Activated CD4-positive, CD25-positive, alpha-beta regulatory T cell (primary cell): ENCODE measurements at regions not wholly inside any gene's neighbourhood (a gene's known extent, or its start where the extent isn't known, plus 50 kb on each side); places are given as distances from the start of the nearest gene placed in this dataset.
"Not testable (repeated sequence)": the region's sequence is repeated elsewhere in the genome, so short reads cannot be mapped to it uniquely, and the experiment has no call there.

ENCODE experiments used
- DNase-seq, 4 experiments: peaks; one replicate each; lab custom pipeline; 2025; lab: John Stamatoyannopoulos, UW

DNA sequence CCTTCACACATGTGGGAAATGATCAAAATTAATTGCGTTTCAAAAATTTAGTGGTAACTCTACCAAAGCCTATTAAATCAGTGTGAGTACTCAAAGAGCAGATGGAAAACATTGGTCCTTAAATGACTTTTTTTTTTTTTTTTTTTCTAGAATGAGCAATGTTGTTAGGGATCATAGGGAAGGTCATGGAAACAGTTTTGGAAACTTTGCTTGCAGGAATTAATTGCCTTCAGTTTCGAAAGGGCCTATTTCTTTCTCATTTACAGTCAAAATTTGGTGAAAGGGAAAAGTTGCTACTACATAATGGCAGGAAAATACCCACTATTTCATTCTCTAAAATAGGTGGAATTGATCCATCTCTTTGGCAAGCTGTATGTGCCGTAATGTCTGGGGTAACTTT, 160.9 kb downstream of the RTL9 start:
- DNase-seq, result no peak

DNA sequence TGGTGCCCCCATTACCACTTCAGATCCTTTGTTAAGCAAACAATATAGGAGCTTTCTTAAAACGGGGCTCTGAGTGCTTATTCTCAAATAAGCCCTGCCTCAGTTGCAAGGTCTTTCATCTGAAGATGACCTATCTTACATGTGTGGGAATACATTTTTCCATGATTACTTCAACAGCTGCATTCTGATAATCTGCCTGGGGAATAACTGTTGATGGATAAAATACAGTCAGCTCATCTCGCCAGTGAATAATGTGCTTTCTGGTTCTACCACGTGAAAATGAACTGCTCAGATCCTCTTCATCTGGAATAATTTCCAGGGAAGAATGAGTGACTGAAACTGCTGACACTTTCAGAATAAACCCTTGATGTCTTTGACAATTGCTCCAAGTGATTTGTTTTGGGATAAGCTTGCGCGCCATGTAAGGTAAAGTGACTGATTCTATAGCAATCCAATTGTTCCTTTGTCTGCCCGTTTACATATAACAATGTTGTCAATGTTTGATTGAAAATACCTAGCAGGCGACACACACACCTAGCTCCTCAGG, 161.3 kb downstream of the RTL9 start:
- DNase-seq, result no peak

DNA sequence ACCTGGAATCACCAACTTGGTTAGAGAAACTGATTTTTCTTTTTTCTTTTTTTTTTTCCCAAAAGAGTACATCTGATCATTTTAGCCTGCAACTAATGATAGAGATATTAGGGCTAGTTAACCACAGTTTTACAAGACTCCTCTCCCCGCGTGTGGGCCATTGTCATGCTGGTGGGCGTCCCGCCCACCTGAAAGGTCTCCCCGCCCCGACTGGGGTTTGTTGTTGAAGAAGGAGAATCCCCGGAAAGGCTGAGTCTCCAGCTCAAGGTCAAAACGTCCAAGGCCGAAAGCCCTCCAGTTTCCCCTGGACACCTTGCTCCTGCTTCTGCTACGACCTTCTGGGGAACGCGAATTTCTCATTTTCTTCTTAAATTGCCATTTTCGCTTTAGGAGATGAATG, 162.0 kb downstream of the RTL9 start:
- not testable (repeated sequence) for DNase-seq

DNA sequence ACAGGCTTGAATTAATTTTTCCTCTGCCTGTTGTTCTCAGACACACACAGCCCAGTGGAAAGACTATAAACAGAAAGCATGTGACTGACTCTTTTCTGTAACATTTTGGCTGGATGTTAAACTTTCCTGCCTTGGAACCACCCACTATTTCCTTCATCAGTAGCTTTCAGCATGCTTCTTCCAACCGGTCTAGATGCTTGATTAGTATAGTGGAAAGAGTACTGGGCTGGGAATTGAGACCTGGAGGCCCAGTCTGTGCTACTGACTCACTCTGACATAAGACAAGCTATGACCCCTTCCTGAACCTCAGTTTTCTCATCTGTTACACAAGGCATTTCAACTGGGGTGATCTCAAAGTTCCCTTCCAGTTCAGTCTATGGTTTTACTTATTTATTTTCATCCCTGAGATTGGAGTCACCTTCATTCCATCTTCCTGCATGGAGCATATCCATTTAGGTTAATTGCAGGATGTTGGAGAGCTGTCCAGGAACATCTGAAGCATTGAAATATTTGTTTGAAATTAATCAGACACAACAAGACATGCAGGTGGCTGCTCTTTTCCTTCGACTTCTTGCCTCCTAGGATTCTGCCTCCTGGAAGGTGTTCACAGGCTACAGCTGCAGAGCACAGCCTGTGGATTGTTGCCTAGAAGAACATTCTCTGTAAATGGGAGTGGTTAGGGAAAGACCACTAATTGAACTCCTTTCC, 173.4 kb downstream of the RTL9 start:
- no peak for DNase-seq

DNA sequence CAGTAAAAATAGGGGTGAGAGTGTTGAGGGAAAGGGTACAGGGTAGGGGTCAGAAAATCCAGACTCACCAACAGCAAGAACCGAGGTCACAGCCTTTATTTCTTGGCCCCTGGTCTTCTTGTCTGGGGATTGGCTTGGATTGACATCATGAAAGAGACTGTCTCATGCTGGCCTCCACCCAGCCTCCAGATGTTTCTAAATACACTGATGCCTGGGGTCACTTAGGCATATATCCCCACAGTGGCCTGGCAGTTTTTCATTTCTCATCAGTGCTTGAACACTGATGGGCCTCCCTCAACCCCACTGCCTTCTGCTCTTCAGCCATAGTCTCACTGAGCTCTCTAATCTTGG, 173.9 kb downstream of the RTL9 start:
- DNase-seq, result no peak

DNA sequence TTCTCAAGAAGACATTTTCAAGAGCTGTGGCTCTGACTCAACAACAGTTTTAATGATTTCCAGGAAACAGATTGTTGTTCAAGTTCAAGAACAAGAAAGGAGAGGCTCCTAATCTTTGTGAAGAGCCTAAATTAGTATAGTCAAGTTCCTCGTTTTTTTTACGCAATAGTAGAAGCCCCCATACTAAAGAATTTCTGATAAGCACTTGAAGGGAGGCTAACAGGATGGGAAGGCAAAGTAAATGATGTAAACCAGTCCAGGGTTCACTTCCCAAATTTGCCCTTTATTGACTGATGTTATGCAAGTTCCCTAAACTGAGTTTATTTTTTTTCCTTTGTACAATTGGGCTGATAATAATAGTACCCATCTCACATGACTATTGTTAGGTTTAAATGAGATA, 178.2 kb downstream of the RTL9 start:
- DNase-seq, result no peak

DNA sequence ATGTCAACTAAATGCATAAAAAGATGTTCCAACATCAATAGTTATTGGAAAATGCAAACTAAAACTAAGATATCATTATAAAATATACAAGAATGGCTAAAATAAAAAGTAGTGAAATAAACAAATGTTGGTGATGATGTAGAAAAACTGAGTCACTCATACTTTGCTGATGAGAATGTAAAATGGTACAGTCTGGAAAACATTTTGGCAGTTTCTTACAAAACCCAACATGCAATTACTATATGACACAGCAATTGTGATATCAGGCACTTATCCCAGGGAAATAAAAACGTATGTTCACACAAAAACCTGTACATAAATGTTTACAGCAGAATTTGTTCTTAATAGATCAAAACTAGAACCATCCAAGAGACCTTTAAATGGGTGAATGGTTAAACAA, 182.6 kb downstream of the RTL9 start:
- DNase-seq, result no peak

DNA sequence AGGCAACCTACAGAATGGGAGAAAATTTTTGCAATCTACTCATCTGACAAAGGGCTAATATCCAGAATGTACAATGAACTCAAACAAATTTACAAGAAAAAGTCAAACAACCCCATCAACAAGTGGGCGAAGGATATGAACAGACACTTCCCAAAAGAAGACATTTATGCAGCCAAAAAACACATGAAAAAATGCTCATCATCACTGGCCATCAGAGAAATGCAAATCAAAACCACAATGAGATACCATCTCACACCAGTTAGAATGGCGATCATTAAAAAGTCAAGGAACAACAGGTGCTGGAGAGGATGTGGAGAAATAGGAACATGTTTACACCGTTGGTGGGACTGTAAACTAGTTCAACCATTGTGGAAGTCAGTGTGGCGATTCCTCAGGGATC, 192.2 kb downstream of the RTL9 start:
- DNase-seq, result not testable (repeated sequence)

DNA sequence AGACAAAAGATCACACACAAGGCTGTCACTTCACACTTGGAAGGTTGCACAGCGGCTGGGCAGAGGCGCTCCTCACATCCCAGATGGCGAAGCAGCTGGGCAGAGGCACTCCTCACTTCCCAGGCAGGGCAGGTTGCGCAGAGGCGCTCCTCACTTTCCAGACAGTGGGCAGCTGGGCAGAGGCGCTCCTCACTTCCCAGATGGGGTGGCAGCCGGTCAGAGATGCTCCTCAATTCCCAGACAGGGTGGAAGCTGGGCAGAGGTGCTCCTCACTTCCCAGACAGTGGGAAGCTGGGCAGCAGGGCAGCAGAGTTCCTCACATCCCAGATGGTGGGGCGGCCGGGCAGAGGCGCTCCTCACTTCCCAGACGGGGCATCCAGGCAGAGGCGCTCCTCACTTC, 199.2 kb downstream of the RTL9 start:
- no peak for DNase-seq

DNA sequence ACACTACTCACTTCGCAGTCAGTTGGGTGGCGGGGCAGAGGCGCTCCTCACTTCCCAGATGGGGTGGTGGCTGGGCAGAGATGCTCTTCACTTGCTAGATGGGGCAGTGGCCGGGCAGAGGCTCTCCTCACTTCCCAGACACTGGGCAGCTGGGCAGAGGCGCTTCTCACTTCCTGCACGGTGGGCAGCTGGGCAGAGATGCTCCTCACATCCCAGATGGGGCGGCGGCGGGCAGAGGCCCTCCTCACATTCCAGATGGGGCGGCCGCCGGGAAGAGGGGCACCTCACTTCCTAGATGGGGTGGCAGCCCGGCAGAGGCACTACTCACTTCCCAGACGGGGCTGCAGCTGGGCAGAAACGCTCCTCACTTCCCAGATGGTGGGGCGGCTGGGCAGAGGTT, 199.8 kb downstream of the RTL9 start:
- DNase-seq, result no peak

DNA sequence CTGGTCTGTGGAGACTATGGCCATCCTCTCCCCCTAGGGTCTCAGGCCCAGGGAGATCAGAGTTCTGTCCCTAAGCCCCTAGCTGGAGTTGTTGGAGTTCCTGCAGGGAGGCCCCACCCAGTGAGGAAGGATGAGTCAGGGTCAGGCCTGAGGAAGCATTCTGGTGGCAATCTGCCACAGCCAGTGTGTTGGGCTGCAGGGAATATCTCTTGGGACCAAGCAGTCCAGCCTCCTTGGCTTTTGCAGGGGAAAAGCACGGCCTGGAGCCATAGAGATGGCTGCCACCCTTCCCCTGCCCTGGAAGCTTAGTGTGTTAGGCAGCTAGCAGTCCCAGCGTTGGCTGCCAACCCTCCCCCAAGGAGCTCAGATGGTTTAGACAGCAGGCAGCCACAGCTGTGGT, 202.4 kb downstream of the RTL9 start:
- no peak for DNase-seq

DNA sequence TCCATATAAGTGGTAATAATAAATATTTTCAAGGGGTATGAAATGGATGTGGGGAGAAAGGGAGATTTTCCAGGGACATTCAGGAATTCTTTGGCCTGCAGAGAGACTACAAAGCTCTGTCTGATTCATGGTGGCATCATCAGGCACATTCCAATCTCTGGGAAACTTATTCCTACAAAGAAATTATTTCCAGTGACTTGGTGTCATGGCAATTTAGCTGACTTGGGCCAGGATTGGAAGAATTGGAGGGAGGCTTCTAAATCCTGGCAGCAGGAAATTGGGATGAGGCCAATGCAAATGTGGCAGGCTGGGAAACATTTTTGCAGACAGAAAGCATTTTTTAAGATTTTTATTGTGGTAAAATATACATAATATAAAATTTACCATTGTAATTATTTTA, 204.6 kb downstream of the RTL9 start:
- DNase-seq, result no peak

DNA sequence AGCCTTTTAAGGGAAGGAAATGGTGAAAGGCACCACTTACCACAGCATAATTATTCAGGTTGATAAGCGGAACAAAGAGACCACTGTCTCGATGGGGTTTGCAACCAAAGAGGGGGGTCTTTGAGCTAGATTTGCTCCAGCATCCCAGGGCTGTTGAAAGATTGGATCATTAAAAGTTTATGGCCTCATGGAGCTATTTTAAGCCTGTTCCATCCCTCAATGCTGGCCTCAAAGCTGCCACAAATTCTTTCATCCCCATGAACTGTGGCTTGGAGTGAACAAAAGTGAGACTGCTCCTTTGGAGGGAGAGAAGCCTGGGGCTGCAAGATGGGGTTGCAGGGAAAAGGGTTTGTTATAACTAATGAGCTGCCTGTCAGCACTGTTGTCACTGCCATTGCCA, 209.8 kb downstream of the RTL9 start:
- DNase-seq, result no peak

DNA sequence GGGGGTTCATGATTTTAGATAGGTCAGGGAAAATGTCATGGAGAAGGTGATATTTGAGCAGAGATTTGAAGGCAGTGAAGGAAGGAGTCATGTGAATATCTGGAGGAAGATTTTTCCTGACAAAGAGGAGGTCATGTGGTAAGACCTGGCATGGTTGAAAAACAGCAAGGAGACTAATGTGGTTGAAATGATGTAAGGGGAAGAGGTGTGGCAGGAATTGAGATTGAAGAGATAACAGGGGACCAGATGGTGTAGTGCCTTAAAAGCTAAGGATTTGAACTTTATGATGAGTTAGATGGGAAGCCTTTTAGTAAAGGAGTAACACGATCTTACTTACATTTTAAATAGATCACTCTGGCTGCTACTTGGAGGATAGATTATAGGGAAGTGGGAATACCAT, 210.9 kb downstream of the RTL9 start:
- DNase-seq, result no peak

DNA sequence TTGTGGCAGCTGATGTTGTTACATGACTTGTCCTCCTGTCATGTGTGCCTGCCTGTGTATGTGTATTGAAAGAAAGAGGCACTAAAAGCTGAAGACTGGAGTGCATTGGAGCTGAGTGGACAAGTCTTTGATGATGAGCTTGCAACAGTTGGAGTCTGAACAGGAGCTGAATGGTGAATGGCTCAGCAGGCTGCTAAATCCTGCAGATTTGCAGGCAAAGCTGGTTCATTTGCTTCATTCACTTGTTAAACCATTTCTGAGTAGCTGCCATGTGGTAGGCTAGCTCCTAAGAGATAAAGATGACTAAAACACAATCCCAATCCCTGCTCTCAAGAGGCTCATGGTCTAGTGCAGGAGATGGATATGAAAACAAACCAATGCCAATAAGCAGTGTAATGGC, 217.3 kb downstream of the CHRDL1 start:
- DNase-seq, result no peak

DNA sequence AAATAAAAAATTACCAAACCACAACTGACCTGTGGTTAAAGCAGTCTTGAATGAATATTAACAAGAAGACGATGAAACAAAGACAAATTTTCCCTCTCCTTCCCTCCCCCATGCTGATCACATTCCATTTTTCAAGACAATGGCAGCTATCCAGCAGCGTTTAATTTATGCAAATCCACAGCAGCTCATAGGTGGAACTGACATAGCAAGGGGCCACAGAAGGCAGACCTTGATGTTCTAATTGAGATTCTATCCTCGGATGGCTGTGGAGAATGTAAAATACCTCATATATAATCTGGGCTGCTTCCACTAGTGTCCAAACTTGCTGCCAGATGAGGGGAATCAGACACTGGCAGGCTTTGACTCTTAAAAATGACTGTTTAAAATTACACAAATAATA, 211.5 kb downstream of the CHRDL1 start:
- no peak for DNase-seq

DNA sequence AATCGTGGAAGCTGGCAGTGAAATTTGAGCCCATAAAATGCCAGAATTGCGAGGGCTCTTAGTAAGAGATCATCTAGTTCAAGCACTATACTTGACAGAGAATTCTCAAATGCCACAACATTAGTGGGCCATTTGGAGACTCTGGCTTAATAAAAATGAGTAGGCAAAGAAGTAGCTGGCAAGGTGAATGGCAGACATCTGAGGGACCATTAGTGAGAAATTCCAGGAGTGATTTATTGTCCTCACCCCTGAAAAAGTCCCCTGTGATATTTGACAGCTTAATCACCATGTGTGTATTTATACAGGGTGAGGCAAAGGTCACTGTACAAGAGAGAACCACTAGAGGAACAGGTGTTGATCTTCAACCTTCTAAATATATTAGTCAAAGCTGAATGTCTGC, 207.5 kb downstream of the CHRDL1 start:
- DNase-seq, result no peak

DNA sequence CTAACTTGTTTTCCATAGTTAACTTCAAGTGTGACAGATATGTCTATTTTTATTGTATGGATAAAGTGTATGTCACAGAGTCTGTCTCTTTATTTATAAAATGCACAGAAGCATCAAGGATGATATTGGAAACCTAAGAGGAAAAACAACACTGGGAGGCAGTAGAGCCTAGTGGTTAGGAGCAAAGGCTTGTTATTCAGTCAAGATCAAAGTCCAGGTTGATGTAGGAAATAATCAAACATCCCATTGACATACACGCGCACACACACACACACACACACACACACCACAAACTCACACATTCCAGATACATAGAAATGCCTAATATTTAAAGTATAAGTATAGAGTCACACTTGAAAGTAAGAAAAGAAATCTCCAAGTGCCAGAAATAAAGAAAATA, 206.8 kb downstream of the CHRDL1 start:
- no peak for DNase-seq

DNA sequence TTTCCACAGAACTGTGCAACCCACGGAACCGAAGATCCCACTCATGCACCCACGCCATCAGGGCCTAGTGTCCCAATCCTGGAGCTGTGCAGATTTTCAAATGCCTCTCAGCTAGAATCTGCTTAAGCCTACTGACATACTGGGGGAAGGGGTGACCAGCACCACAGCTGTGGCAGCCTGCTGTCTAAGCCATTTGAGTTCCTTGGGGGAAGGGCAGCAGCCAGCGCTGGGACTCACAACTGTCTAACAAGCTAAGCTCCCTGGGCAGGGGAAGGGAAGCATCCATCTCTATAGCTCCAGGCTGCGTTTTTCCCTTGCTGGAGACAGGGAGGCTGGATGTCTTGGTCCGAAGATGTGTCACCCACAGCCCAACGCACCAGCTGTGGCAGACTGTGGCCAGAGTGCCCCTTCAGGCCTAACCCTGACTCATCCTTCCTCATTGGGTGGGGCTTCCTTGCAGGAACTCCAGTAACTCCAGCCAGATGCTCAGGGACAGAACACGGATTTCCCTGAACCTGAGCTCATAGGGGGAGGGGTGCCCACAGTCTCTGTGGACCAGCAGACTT, 194.8 kb downstream of the CHRDL1 start:
- no peak for DNase-seq

DNA sequence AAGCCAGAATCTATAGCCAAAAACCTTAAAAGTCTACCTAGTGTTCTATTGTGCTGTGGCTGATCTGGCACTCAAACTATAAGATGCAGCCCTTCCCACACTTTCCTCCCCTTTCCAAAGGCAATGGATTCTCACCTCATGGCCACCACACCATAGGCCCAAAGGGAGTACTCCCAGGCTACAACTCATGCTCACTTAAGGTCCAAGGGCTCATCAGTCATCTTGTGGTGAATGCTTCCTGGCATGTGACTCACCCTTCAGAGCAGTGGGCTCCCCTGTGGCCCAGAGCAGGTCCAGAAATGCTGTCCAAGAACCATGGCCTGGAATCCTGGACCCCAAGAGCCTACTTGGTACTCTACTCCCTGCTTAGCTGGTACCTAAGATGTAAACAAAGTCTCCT, 181.0 kb downstream of the CHRDL1 start:
- DNase-seq, result no peak
